H1 (cell line): ENCODE measurements at regions not wholly inside any gene's neighbourhood (a gene's known extent, or its start where the extent isn't known, plus 50 kb on each side); places are given as distances from the start of the nearest gene placed in this dataset.

Experiments used
- CTCF ChIA-PET: fragments of 300-600 bp; sonication (Branson Sonifier 250); formaldehyde crosslinking; loops from one replicate; lab custom pipeline; 2021; ENCODE audit not compliant: partially characterized antibody; lab: Charles Lee
- POLR2A ChIA-PET: fragments of 300-600 bp; sonication (Branson Sonifier 250); formaldehyde crosslinking; loops from one replicate; lab custom pipeline; 2021; ENCODE audit warnings: inconsistent platforms; ENCODE audit not compliant: partially characterized antibody; lab: Charles Lee
- DNase-seq, 2 experiments: peaks; one replicate each; pipeline versions ENCODE4 v3.0.0 to v3.0.0-alpha.2; 2010 to 2022; ENCODE audit warnings: low spot score in 2 of 2, low read depth in 1 of 2, mixed read lengths in 1 of 2
- FAIRE-seq: peaks from 2 replicates; lab custom pipeline; 2011; peaks lifted over from hg19 to GRCh38; lab: Jason Lieb, UNC
- H2AFZ ChIP-seq: 2 replicates; pipeline ENCODE4 v1.8.1; 2012; ENCODE audit warnings: low read length, inconsistent platforms
- H2AK5ac ChIP-seq: 2 replicates; pipeline ENCODE4 v1.6.1; 2013; ENCODE audit warnings: low read depth, low read length
- H2BK120ac ChIP-seq: replicated peaks from 2 replicates; pipeline ENCODE3; 2013; ENCODE audit warnings: low read depth, low read length, inconsistent platforms
- H2BK12ac ChIP-seq: 2 replicates; pipeline ENCODE4 v1.6.1; 2013; ENCODE audit warnings: low read depth, low read length
- H2BK15ac ChIP-seq: 2 replicates; pipeline ENCODE4 v1.6.1; 2013; ENCODE audit warnings: low read length
- H2BK20ac ChIP-seq: 2 replicates; pipeline ENCODE4 v1.6.1; 2013; ENCODE audit warnings: low read length
- H2BK5ac ChIP-seq: 2 replicates; pipeline ENCODE4 v1.6.1; 2013; ENCODE audit warnings: low read depth, low read length
- H3K14ac ChIP-seq: 2 replicates; pipeline ENCODE4 v1.6.1; 2013; ENCODE audit warnings: inconsistent platforms; ENCODE audit not compliant: insufficient read length
- H3K18ac ChIP-seq: 2 replicates; pipeline ENCODE4 v1.6.1; 2013; ENCODE audit warnings: low read length; ENCODE audit errors: extremely low read depth
- H3K23ac ChIP-seq: 2 replicates; pipeline ENCODE4 v1.6.1; 2013; ENCODE audit warnings: inconsistent platforms; ENCODE audit not compliant: insufficient read length
- H3K23me2 ChIP-seq: 2 replicates; pipeline ENCODE4 v1.6.1; 2013; ENCODE audit warnings: low read depth, low read length
- H3K27ac ChIP-seq: 2 replicates; pipeline ENCODE4 v1.6.1; 2011; ENCODE audit warnings: low read depth, low read length, inconsistent platforms
- H3K27me3 ChIP-seq, 4 experiments: replicated peaks in 1 of 4; 1 replicate in 1 of 4; 2 replicates in 3 of 4; pipeline versions ENCODE4 v1.6.1 to v1.8.1; 2011 to 2013; ENCODE audit warnings: low read length in 3 of 4, mild to moderate bottlenecking in 3 of 4, inconsistent platforms in 2 of 4, mixed read lengths in 2 of 4, moderate library complexity in 1 of 4; ENCODE audit not compliant: control insufficient read depth in 3 of 4, insufficient read depth in 3 of 4; ENCODE audit errors: extremely low read depth in 1 of 4
- H3K36me3 ChIP-seq, 4 experiments: 2 replicates each; pipeline versions ENCODE4 v1.6.1 to v1.8.1; 2011 to 2013; ENCODE audit warnings: mild to moderate bottlenecking in 4 of 4, low read length in 3 of 4, moderate library complexity in 2 of 4, control low read depth in 1 of 4, inconsistent platforms in 1 of 4; ENCODE audit not compliant: insufficient read depth in 4 of 4, control insufficient read depth in 2 of 4
- H3K4ac ChIP-seq: replicated peaks from 2 replicates; pipeline ENCODE3; 2013; ENCODE audit warnings: low read length, low read depth, mixed read lengths, inconsistent platforms; ENCODE audit not compliant: insufficient read length
- H3K4me1 ChIP-seq, 4 experiments: replicated peaks in 1 of 4; 1 replicate in 1 of 4; 2 replicates in 3 of 4; pipeline versions ENCODE4 v1.6.1 to v1.8.1; 2011 to 2013; ENCODE audit warnings: low read length in 3 of 4, inconsistent platforms in 2 of 4, mixed read lengths in 1 of 4; ENCODE audit not compliant: insufficient read depth in 4 of 4, control insufficient read depth in 3 of 4
- H3K4me2 ChIP-seq, 2 experiments: 2 replicates each; pipeline versions ENCODE4 v1.6.1 to v1.8.1; 2011 to 2013; ENCODE audit warnings: low read depth in 2 of 2, low read length in 2 of 2, control low read depth in 1 of 2, inconsistent platforms in 1 of 2, mild to moderate bottlenecking in 1 of 2; ENCODE audit not compliant: insufficient read depth in 1 of 2
- H3K4me3 ChIP-seq, 4 experiments: fragments of 200-600, 300-600 bp in 1 of 4; sonication (generic), shearing (Covaris generic), sonication (Bioruptor Twin) in 1 of 4; 2 replicates each; pipeline versions ENCODE4 v1.5.1 to v1.8.1; 2011 to 2016; ENCODE audit warnings: low read length in 4 of 4, low read depth in 3 of 4, control low read depth in 2 of 4, inconsistent platforms in 2 of 4, mild to moderate bottlenecking in 2 of 4, mixed read lengths in 1 of 4, moderate library complexity in 1 of 4; ENCODE audit not compliant: insufficient read depth in 2 of 4; ENCODE audit errors: extremely low read depth in 1 of 4
- H3K56ac ChIP-seq: replicated peaks from 2 replicates; pipeline ENCODE3; 2013; ENCODE audit warnings: low read depth, mild to moderate bottlenecking, mixed read lengths, low read length, inconsistent platforms; ENCODE audit not compliant: insufficient read length
- H3K79me1 ChIP-seq: 2 replicates; pipeline ENCODE4 v1.6.1; 2013; ENCODE audit warnings: low read depth, low read length, control low read depth
- H3K79me2 ChIP-seq, 2 experiments: 2 replicates each; pipeline versions ENCODE4 v1.6.1 to v1.8.1; 2012 to 2013; ENCODE audit warnings: low read length in 2 of 2, mild to moderate bottlenecking in 2 of 2, inconsistent platforms in 1 of 2; ENCODE audit not compliant: insufficient read depth in 2 of 2, control insufficient read depth in 1 of 2
- H3K9ac ChIP-seq, 4 experiments: replicated peaks in 1 of 4; 1 replicate in 1 of 4; 2 replicates in 3 of 4; pipeline versions ENCODE4 v1.6.1 to v1.8.1; 2011 to 2013; ENCODE audit warnings: low read depth in 3 of 4, low read length in 3 of 4, control low read depth in 2 of 4, mild to moderate bottlenecking in 2 of 4, moderate library complexity in 2 of 4, inconsistent platforms in 1 of 4; ENCODE audit errors: extremely low read depth in 1 of 4
- H3K9me3 ChIP-seq, 2 experiments: 2 replicates each; pipeline versions ENCODE4 v1.6.1 to v1.8.1; 2012 to 2013; ENCODE audit warnings: mild to moderate bottlenecking in 2 of 2, moderate library complexity in 2 of 2, control low read depth in 1 of 2, inconsistent platforms in 1 of 2, low read depth in 1 of 2, low read length in 1 of 2, mixed read lengths in 1 of 2; ENCODE audit not compliant: insufficient read depth in 2 of 2
- H4K20me1 ChIP-seq, 2 experiments: replicated peaks in 1 of 2; 2 replicates each; pipeline versions ENCODE3 to v1.8.1; 2011 to 2013; ENCODE audit warnings: inconsistent platforms in 2 of 2, low read length in 2 of 2, mild to moderate bottlenecking in 1 of 2; ENCODE audit not compliant: insufficient read depth in 2 of 2, control insufficient read depth in 1 of 2
- H4K5ac ChIP-seq: 2 replicates; pipeline ENCODE4 v1.6.1; 2013; ENCODE audit warnings: low read length, low read depth, mixed read lengths, inconsistent platforms; ENCODE audit not compliant: insufficient read length
- H4K8ac ChIP-seq: 2 replicates; pipeline ENCODE4 v1.8.0; 2013; ENCODE audit warnings: mild to moderate bottlenecking, moderate library complexity, low read length, inconsistent platforms; ENCODE audit not compliant: insufficient read depth; ENCODE audit errors: extremely low read depth
- H4K91ac ChIP-seq: replicated peaks from 2 replicates; pipeline ENCODE3; 2013; ENCODE audit warnings: low read length, mixed read lengths, inconsistent platforms; ENCODE audit not compliant: insufficient read length
- ASH2L ChIP-seq: fragments of 200-600, 300-600 bp; sonication (generic); IDR thresholded peaks from one replicate; pipeline ENCODE4 v1.7.1; 2017; ENCODE audit warnings: low read length
- RNF2 ChIP-seq: fragments of 200-900, 300-1000 bp; sonication (generic); IDR thresholded peaks from 2 replicates; pipeline ENCODE4 v1.7.1; 2016; ENCODE audit warnings: borderline replicate concordance, low read depth, mild to moderate bottlenecking, antibody characterized with exemption, low read length; ENCODE audit not compliant: poor library complexity, severe bottlenecking; ENCODE audit errors: missing control alignments
- TEAD4 ChIP-seq: IDR thresholded peaks from 2 replicates; pipeline ENCODE4 v1.6.1; 2012; ENCODE audit warnings: low read depth, low read length, inconsistent platforms, mixed read lengths
- WGBS, 2 experiments: shearing (Covaris generic) in 1 of 2; methylation state at CpG; one replicate each; pipeline versions ENCODE4 v1.1.6 to v1.1.7; 2013 to 2015; ENCODE audit warnings: low lambda C conversion rate in 2 of 2, mixed read lengths in 2 of 2, inconsistent platforms in 1 of 2, low coverage in 1 of 2, missing lambda C conversion rate in 1 of 2; ENCODE audit not compliant: insufficient replicate concordance in 2 of 2, insufficient coverage in 1 of 2, insufficient read length in 1 of 2; ENCODE audit errors: extremely low coverage in 1 of 2, missing lambda C conversion rate in 1 of 2; 5-methylcytosine and 5-hydroxymethylcytosine counted together
- TF ChIP-seq, protein P1 (sequence below): IDR thresholded peaks from 2 replicates; pipeline ENCODE4 v1.6.1; 2012; ENCODE audit warnings: low read length, inconsistent platforms

DNA sequence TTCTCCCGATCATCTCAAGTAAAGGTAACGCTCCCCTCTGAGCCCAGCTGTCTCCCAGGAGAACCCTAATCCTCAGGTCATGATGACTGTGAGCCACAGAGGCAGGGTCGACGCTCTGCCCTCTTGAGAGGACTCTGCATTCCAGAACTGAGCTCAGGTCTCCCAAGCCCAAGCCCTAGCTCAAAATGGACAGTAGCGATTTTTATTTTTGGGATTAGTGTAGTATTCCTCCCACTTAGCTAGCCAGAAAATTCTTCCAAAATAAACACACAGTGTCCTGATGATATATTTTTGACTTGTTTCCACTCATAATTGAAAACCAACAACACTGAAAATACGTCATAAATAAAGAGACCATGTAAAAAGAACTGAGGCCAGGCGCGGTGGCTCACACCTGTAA, 462.0 kb upstream of the MGMT start:
- Histone ChIP-seq H3K4me1 (no peaks in the 10 kb centered on the region), H2BK120ac (no peak overlapping the region), H3K9me3 (no peaks in the 10 kb centered on the region), H3K79me2 (no peaks in the 10 kb centered on the region), H4K8ac (no peak overlapping the region), H2AK5ac (no peak overlapping the region), H4K91ac (no peak overlapping the region), H3K18ac (no peak overlapping the region), H3K23ac (no peak overlapping the region), H3K4ac (no peak overlapping the region), H4K20me1 (no peaks in the 10 kb centered on the region), H3K23me2 (no peaks in the 10 kb centered on the region), H2BK12ac (no peak overlapping the region), H3K4me2 (no peak overlapping the region), H2AFZ (no peak overlapping the region), H2BK5ac (no peak overlapping the region), H3K56ac (no peak overlapping the region), H3K36me3 (no peaks in the 10 kb centered on the region), H3K27ac (no peak overlapping the region), H2BK20ac (no peak overlapping the region), H3K79me1 (no peaks in the 10 kb centered on the region), H3K14ac (no peak overlapping the region), H3K27me3 (no peaks in the 10 kb centered on the region), H4K5ac (no peak overlapping the region), H3K9ac (no peak overlapping the region), H3K4me3 (no peak overlapping the region), H2BK15ac (no peak overlapping the region)
- CTCF ChIA-PET = interaction anchor here (1.3 to 1.5 kb wide), 2 partner anchors 14 to 26 kb away, joined by 3 to 4 read pairs; no protein-coding TSS in a partner anchor
- DNase-seq (no peak), FAIRE-seq (no peak)
- 93% methylated on average over 8 of the region's 8 CpGs; no CpG with 5 or more reads in 1 of the 2 experiments for WGBS, 2 experiments
- POLR2A ChIA-PET = no interaction called here
- TF ChIP-seq, protein P1, sequence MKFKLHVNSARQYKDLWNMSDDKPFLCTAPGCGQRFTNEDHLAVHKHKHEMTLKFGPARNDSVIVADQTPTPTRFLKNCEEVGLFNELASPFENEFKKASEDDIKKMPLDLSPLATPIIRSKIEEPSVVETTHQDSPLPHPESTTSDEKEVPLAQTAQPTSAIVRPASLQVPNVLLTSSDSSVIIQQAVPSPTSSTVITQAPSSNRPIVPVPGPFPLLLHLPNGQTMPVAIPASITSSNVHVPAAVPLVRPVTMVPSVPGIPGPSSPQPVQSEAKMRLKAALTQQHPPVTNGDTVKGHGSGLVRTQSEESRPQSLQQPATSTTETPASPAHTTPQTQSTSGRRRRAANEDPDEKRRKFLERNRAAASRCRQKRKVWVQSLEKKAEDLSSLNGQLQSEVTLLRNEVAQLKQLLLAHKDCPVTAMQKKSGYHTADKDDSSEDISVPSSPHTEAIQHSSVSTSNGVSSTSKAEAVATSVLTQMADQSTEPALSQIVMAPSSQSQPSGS = no peak
- TF ChIP-seq ASH2L (no peak), RNF2 (no peak), TEAD4 (no peak)
